OCI-LY7 (cell line): ENCODE measurements at regions not wholly inside any gene's neighbourhood (a gene's known extent, or its start where the extent isn't known, plus 50 kb on each side); places are given as distances from the start of the nearest gene placed in this dataset.

Experiments used
- BruUV-seq: library from RNA; stranded (reverse); fragments of 400-500 nt; replicated peaks from 2 replicates; lab custom pipeline; 2021; lab: Mats Ljungman, UMichigan
- CTCF ChIA-PET: fragments of 300-600 bp; sonication (Branson Sonifier 250); formaldehyde crosslinking; loops from one replicate; lab custom pipeline; 2022; ENCODE audit warnings: antibody characterized with exemption; ENCODE audit not compliant: unreplicated experiment; lab: Charles Lee
- POLR2A ChIA-PET: fragments of 300-600 bp; sonication (Branson Sonifier 250); formaldehyde crosslinking; loops from one replicate; lab custom pipeline; 2022; ENCODE audit warnings: antibody characterized with exemption; lab: Charles Lee
- DNase-seq: peaks from one replicate; pipeline ENCODE4 v3.0.0-alpha.2; 2015; ENCODE audit warnings: low spot score
- H2AFZ ChIP-seq: fragments of 200-600 bp; sonication (generic), shearing (Covaris generic); 2 replicates; pipeline ENCODE4 v1.6.1; 2014; ENCODE audit warnings: mild to moderate bottlenecking, antibody characterized with exemption, low read length, moderate library complexity
- H3K27ac ChIP-seq: fragments of 200-600 bp; sonication (generic); 2 replicates; pipeline ENCODE4 v1.5.1; 2014; ENCODE audit warnings: mixed run types, low read depth, mild to moderate bottlenecking, moderate library complexity, low read length, inconsistent platforms; ENCODE audit not compliant: poor library complexity, severe bottlenecking
- H3K36me3 ChIP-seq: fragments of 200-600 bp; sonication (generic); 2 replicates; pipeline ENCODE4 v1.6.1; 2014; ENCODE audit warnings: mild to moderate bottlenecking, antibody characterized with exemption, low read length, moderate library complexity, mixed read lengths; ENCODE audit not compliant: insufficient read depth
- H3K4me1 ChIP-seq: fragments of 200-600 bp; sonication (generic); 2 replicates; pipeline ENCODE4 v1.5.1; 2014; ENCODE audit warnings: mild to moderate bottlenecking, low read length; ENCODE audit not compliant: insufficient read depth, poor library complexity, severe bottlenecking
- H3K4me2 ChIP-seq: fragments of 200-600 bp; sonication (generic); 2 replicates; pipeline ENCODE4 v1.6.1; 2014; ENCODE audit warnings: mild to moderate bottlenecking, low read length
- H3K4me3 ChIP-seq: fragments of 200-600 bp; sonication (generic); 2 replicates; pipeline ENCODE4 v1.5.1; 2014; ENCODE audit warnings: mild to moderate bottlenecking, low read depth, low read length; ENCODE audit not compliant: poor library complexity, severe bottlenecking
- H3K79me2 ChIP-seq: fragments of 200-600 bp; sonication (generic); 2 replicates; pipeline ENCODE4 v1.6.1; 2016; ENCODE audit warnings: low read depth, mild to moderate bottlenecking, low read length, moderate library complexity, mixed read lengths; ENCODE audit not compliant: insufficient read depth
- H3K9me2 ChIP-seq: fragments of 200-600 bp; sonication (generic); 2 replicates; pipeline ENCODE4 v1.6.1; 2016; ENCODE audit warnings: mild to moderate bottlenecking, low read length, mixed read lengths; ENCODE audit not compliant: insufficient read depth
- H3K9me3 ChIP-seq: fragments of 200-600 bp; sonication (generic); 2 replicates; pipeline ENCODE4 v1.6.1; 2014; ENCODE audit warnings: mild to moderate bottlenecking, mixed run types, low read length, mixed read lengths
- H4K20me1 ChIP-seq: fragments of 200-600 bp; sonication (generic); 2 replicates; pipeline ENCODE4 v1.6.1; 2014; ENCODE audit warnings: mild to moderate bottlenecking, antibody characterized with exemption, low read length, moderate library complexity, mixed read lengths; ENCODE audit not compliant: insufficient read depth
- EZH2phosphoT487 ChIP-seq: fragments of 200-600 bp; sonication (generic); IDR thresholded peaks from 2 replicates; pipeline ENCODE4 v1.6.1; 2018; ENCODE audit warnings: low read depth, borderline replicate concordance, mild to moderate bottlenecking, mixed run types, antibody characterized with exemption, low read length, moderate library complexity, mixed read lengths
- intact Hi-C: fragments of 100-400 bp; cut with micrococcal nuclease; formaldehyde crosslinking; loops from one replicate; pipeline ENCODE4 v1.10.0; 2022; ENCODE audit not compliant: unreplicated experiment
- TF ChIP-seq, protein P1 (sequence below): fragments of 200-600 bp; sonication (generic); conservative IDR thresholded peaks from 2 replicates; pipeline ENCODE4 v1.5.1; 2014; ENCODE audit warnings: mild to moderate bottlenecking, antibody characterized with exemption, low read length, moderate library complexity, mixed read lengths

DNA sequence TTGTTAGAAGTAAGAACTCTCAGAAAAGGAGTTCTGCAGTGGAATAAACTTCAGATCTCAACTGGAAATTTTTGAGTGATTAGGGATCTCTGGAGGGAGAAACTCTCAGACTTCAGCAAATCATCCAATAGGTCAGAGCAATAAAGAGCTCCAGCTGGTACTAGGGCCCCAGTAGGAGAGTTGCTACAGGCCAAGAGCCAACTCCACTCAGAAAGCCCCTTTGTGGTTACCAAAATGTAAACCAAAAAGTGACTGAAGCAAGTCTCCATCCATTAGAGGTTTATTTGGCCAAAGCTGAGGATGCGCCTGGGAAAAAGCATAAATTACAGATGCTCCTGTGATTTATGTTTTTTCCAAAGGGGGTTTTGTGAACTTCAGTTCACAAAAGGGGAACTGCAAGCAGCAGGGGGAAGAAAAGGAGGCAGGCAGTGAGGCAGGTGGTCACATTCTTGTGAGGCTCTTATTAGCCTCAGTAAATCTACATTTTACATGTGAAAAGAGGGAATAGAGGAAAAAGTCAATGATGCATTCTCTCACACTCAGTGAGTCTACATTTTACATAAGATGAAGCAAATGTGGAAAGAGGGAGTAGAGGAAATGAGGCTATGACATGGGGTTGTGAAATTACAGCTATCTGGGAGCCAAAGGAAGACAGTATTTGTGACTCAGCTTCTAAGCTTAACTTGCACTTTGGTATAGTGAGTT is 92.4 kb upstream of the DAZL start:
- Histone ChIP-seq H3K79me2 (no peaks in the 10 kb centered on the region), H3K9me3 (no peaks in the 10 kb centered on the region), H2AFZ (no peak overlapping the region), H3K27ac (no peak overlapping the region), H4K20me1 (no peaks in the 10 kb centered on the region), H3K4me1 (no peaks in the 10 kb centered on the region), H3K4me3 (no peak overlapping the region), H3K4me2 (no peak overlapping the region), H3K36me3 (no peaks in the 10 kb centered on the region), H3K9me2 (no peaks in the 10 kb centered on the region)
- ChIA-PET CTCF (no interaction called here), POLR2A (interaction anchor here (0.6 kb wide), 1 partner anchor 23 kb away, joined by 4 read pairs; no protein-coding TSS in a partner anchor)
- BruUV-seq: no TSS peak
- DNase-seq: no peak
- intact Hi-C loops: no loop called here
- no peak for TF ChIP-seq EZH2phosphoT487
- TF ChIP-seq, protein P1, sequence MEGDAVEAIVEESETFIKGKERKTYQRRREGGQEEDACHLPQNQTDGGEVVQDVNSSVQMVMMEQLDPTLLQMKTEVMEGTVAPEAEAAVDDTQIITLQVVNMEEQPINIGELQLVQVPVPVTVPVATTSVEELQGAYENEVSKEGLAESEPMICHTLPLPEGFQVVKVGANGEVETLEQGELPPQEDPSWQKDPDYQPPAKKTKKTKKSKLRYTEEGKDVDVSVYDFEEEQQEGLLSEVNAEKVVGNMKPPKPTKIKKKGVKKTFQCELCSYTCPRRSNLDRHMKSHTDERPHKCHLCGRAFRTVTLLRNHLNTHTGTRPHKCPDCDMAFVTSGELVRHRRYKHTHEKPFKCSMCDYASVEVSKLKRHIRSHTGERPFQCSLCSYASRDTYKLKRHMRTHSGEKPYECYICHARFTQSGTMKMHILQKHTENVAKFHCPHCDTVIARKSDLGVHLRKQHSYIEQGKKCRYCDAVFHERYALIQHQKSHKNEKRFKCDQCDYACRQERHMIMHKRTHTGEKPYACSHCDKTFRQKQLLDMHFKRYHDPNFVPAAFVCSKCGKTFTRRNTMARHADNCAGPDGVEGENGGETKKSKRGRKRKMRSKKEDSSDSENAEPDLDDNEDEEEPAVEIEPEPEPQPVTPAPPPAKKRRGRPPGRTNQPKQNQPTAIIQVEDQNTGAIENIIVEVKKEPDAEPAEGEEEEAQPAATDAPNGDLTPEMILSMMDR: 0 out of 2 replicates have a peak, but pooled peaks have one; percentile 1

GRCh38 chr3:16700651-16701050 is 95.4 kb upstream of the DAZL start:
- Histone ChIP-seq H3K4me2 (no peak overlapping the region), H3K9me2 (no peaks in the 10 kb centered on the region), H3K79me2 (no peaks in the 10 kb centered on the region), H3K9me3 (no peaks in the 10 kb centered on the region), H3K4me1 (no peaks in the 10 kb centered on the region), H3K4me3 (no peak overlapping the region), H3K27ac (no peak overlapping the region), H4K20me1 (no peaks in the 10 kb centered on the region), H3K36me3 (no peaks in the 10 kb centered on the region), H2AFZ (no peak overlapping the region)
- DNase-seq: no peak
- CTCF ChIA-PET: no interaction called here
- intact Hi-C loops: no loop called here
- TF ChIP-seq, protein P1: no peak
- TF ChIP-seq EZH2phosphoT487: no peak
- POLR2A ChIA-PET: interaction anchor here (1.2 to 1.4 kb wide), 2 partner anchors 11 to 104 kb away, joined by 4 read pairs; no protein-coding TSS in a partner anchor
- no TSS peak for BruUV-seq

DNA sequence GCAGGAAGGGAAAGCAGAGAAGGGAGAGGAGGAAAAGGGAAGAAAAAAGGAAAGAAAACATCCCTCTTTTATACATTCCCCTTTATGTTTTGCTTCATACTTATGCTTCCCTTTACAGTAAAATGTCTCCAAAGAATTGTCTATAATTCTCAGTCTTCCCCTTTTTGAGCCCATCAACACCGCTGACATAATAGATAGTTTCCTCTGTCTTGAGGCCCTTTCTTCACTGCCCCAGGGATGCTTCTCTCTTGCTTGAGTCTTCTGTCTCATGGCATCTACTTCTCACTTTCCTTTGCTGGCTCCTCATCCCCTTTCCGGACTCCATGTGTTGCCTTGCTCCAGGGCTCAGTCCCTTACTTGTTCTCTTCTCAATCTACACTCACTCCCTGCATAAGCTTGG is 99.7 kb upstream of the DAZL start:
- Histone ChIP-seq H2AFZ (no peak overlapping the region), H3K79me2 (no peaks in the 10 kb centered on the region), H3K9me3 (no peaks in the 10 kb centered on the region), H3K36me3 (no peaks in the 10 kb centered on the region), H3K4me1 (no peaks in the 10 kb centered on the region), H3K4me3 (no peak overlapping the region), H4K20me1 (no peaks in the 10 kb centered on the region), H3K4me2 (no peak overlapping the region), H3K27ac (no peak overlapping the region), H3K9me2 (no peaks in the 10 kb centered on the region)
- no TSS peak for BruUV-seq
- no peak for TF ChIP-seq EZH2phosphoT487
- TF ChIP-seq, protein P1: no peak
- DNase-seq: no peak
- ChIA-PET POLR2A (no interaction called here), CTCF (no interaction called here)
- intact Hi-C loops: no loop called here
